C4-2B (cell line): ENCODE measurements at regions not wholly inside any gene's neighbourhood (a gene's known extent, or its start where the extent isn't known, plus 50 kb on each side); places are given as distances from the start of the nearest gene placed in this dataset.

ENCODE experiments used
- CTCF ChIP-seq: fragments of 450-650 bp; conservative IDR thresholded peaks from 2 replicates; pipeline ENCODE4 v1.5.1; 2017; ENCODE audit warnings: mild to moderate bottlenecking
- ZFX ChIP-seq: fragments of 450-650 bp; IDR thresholded peaks from 2 replicates; pipeline ENCODE4 v1.6.1; 2017

GRCh38 chr2:204039298-204039838 is 102.8 kb downstream of the ICOS start:
- TF ChIP-seq CTCF (no peak), ZFX (no peak)
